Glomerular endothelial cell (primary cell): ENCODE measurements at regions not wholly inside any gene's neighbourhood (a gene's known extent, or its start where the extent isn't known, plus 50 kb on each side); places are given as distances from the start of the nearest gene placed in this dataset.
"Not testable (repeated sequence)": the region's sequence is repeated elsewhere in the genome, so short reads cannot be mapped to it uniquely, and the experiment has no call there.

Experiments
- DNase-seq: peaks from one replicate; pipeline ENCODE4 v3.0.0-alpha.2; 2011; ENCODE audit warnings: low read depth, low spot score; ENCODE audit errors: extremely low read depth

GRCh38 chr16:59168461-59169114 is 434.5 kb upstream of the GOT2 start:
- DNase-seq, result no peak

GRCh38 chr16:59164461-59164860 is 430.3 kb upstream of the GOT2 start:
- no peak for DNase-seq

GRCh38 chr16:59163371-59164055 is 429.4 kb upstream of the GOT2 start:
- no peak for DNase-seq

GRCh38 chr16:59161679-59162078 is 427.6 kb upstream of the GOT2 start:
- no peak for DNase-seq

GRCh38 chr16:59154295-59154694 is 420.2 kb upstream of the GOT2 start:
- no peak for DNase-seq

GRCh38 chr16:59148769-59149155 is 414.6 kb upstream of the GOT2 start:
- DNase-seq, result no peak

GRCh38 chr16:59148056-59148768 is 414.1 kb upstream of the GOT2 start:
- no peak for DNase-seq

GRCh38 chr16:59146140-59146539 is 412.0 kb upstream of the GOT2 start:
- DNase-seq, result no peak

GRCh38 chr16:59144841-59145240 is 410.7 kb upstream of the GOT2 start:
- no peak for DNase-seq

GRCh38 chr16:59144326-59144725 is 410.2 kb upstream of the GOT2 start:
- DNase-seq, result no peak

- no peak for DNase-seq
Measured at GRCh38 chr16:59126486-59126885, 392.4 kb upstream of the GOT2 start.

GRCh38 chr16:59124056-59124455 is 389.9 kb upstream of the GOT2 start:
- no peak for DNase-seq

- no peak for DNase-seq
Measured at GRCh38 chr16:59123479-59123878, 389.4 kb upstream of the GOT2 start.

GRCh38 chr16:59122262-59122537 is 388.1 kb upstream of the GOT2 start:
- no peak for DNase-seq

- DNase-seq, result no peak
Measured at GRCh38 chr16:59121411-59122261, 387.5 kb upstream of the GOT2 start.

GRCh38 chr16:59116744-59117143 is 382.6 kb upstream of the GOT2 start:
- no peak for DNase-seq

- DNase-seq, result no peak
Measured at GRCh38 chr16:59114790-59115189, 380.7 kb upstream of the GOT2 start.

- DNase-seq, result no peak
Measured at GRCh38 chr16:59113004-59113670, 379.0 kb upstream of the GOT2 start.

GRCh38 chr16:59111280-59111679 is 377.2 kb upstream of the GOT2 start:
- DNase-seq, result no peak

- DNase-seq, result no peak
Measured at GRCh38 chr16:59108374-59108773, 374.3 kb upstream of the GOT2 start.

GRCh38 chr16:59096682-59097081 is 362.6 kb upstream of the GOT2 start:
- not testable (repeated sequence) for DNase-seq
